ENCODE measurements at regions not wholly inside any gene's neighbourhood (a gene's known extent, or its start where the extent isn't known, plus 50 kb on each side); places are given as distances from the start of the nearest gene placed in this dataset.

GRCh38 chr2:111662771-111663470 is 221.1 kb downstream of the ANAPC1 start:
- H3K27ac Mint-ChIP-seq (ENCODE audit: unreplicated experiment) = no peak overlapping the region

DNA sequence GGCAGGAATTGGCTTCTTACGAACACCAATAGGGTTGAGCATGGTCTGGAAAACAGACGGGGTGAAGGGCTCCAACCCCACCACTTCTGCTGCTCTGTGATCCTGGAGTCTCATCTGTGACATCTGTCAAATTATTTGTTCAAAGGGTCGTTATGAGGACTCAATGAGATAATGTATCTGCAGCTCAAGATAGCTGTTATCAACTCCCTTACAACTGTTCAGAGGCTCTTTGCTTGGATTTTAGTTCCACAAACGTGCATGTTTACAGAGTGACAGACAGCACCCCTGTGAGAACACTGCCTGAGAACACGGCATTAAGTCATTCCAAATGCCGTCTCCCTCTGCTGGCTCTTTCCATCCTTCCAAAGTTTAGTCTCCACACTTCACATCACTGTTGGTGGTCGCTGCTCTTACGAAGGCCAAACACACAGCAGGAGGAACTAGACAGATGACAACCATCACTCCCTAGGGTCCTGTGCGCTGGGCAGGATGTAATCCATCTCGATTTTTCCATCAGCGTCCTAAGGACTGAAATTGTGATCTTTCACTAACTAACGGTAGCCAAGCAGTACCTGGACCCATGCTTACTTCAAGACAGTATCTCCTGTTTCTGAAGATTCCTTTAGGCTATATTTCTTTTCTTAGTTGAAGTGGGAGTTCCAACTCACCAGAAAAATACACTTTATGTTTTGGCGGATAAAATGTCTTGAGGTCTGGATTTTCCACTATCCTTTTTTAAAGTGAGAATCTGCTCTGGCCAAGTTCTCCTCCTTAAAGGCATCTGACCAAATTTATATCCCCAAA is 220.3 kb downstream of the ANAPC1 start:
- TF ChIP-seq CTCF (conservative IDR thresholded peaks at IDR 0.05) = no peak
- DNase-seq (ENCODE audit: low read depth, low spot score) = no peak
- H3K4me3 Mint-ChIP-seq = no peak overlapping the region
- no peak overlapping the region for H3K27ac Mint-ChIP-seq (ENCODE audit: unreplicated experiment)
- H3K27me3 Mint-ChIP-seq (ENCODE audit: low read depth) = no peaks in the 10 kb centered on the region
- H3K4me1 Mint-ChIP-seq = no peaks in the 10 kb centered on the region
- H3K36me3 Mint-ChIP-seq (ENCODE audit: low read depth) = peaks cover 4% of the 10 kb centered on the region
- H3K9me3 Mint-ChIP-seq = peaks cover 3% of the 10 kb centered on the region

More at GRCh38 chr2:111662771-111663470, 221.1 kb downstream of the ANAPC1 start:
- Mint-ChIP-seq H3K9me3 (no peaks in the 10 kb centered on the region), H3K4me3 (no peak overlapping the region), H3K36me3 (ENCODE audit: low read depth) (no peaks in the 10 kb centered on the region), H3K4me1 (no peaks in the 10 kb centered on the region), H3K27me3 (ENCODE audit: low read depth) (no peaks in the 10 kb centered on the region)
- no peak for TF ChIP-seq CTCF (conservative IDR thresholded peaks at IDR 0.05)
- no peak for DNase-seq (ENCODE audit: low read depth, low spot score)

DNA sequence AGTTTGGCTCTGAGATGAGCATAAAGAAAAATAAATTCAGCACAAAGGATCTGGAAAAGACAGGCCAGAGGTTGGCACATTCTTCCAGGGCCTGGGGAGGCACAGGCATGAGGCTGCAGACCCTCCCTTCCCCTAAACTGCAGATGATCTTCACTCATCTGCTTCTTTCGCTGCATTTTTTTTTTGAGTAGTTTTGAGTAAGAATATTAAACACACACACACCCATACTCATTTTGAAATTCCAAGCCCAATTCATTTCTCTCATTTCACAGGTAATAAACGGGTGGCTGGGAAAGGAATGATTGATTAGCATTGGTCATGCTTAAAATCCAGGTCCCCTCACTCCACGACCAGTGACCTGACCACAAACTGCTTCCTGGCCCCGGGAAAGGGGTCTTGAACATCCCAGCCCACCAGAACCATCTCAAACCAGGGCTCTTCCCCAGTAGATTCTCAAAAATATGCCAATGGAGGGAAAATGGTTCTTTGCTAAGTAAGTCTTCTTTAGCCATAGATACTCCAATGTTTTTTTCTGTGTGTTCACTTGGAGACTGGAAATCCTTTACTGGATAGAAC is 219.6 kb downstream of the ANAPC1 start:
- Mint-ChIP-seq H3K4me3 (no peak overlapping the region), H3K9me3 (peaks cover 6% of the 10 kb centered on the region), H3K36me3 (ENCODE audit: low read depth) (peaks cover 4% of the 10 kb centered on the region), H3K27me3 (ENCODE audit: low read depth) (no peaks in the 10 kb centered on the region), H3K4me1 (no peaks in the 10 kb centered on the region), H3K27ac (ENCODE audit: unreplicated experiment) (no peak overlapping the region)
- DNase-seq (ENCODE audit: low read depth, low spot score) = no peak
- no peak for TF ChIP-seq CTCF (conservative IDR thresholded peaks at IDR 0.05)

GRCh38 chr2:111665011-111665410 is 219.0 kb downstream of the ANAPC1 start:
- Mint-ChIP-seq H3K36me3 (ENCODE audit: low read depth) (peaks cover 4% of the 10 kb centered on the region), H3K4me3 (no peak overlapping the region), H3K9me3 (peaks cover 6% of the 10 kb centered on the region), H3K27ac (ENCODE audit: unreplicated experiment) (no peak overlapping the region), H3K27me3 (ENCODE audit: low read depth) (no peaks in the 10 kb centered on the region), H3K4me1 (peaks cover 1% of the 10 kb centered on the region)
- no peak for DNase-seq (ENCODE audit: low read depth, low spot score)
- no peak for TF ChIP-seq CTCF (conservative IDR thresholded peaks at IDR 0.05)

- no peak overlapping the region for H3K4me3 Mint-ChIP-seq
- peaks cover 6% of the 10 kb centered on the region for H3K9me3 Mint-ChIP-seq
- TF ChIP-seq CTCF (conservative IDR thresholded peaks at IDR 0.05) = no peak
- H3K4me1 Mint-ChIP-seq = peaks cover 6% of the 10 kb centered on the region
- no peaks in the 10 kb centered on the region for H3K27me3 Mint-ChIP-seq (ENCODE audit: low read depth)
- H3K36me3 Mint-ChIP-seq (ENCODE audit: low read depth) = peaks cover 4% of the 10 kb centered on the region
- H3K27ac Mint-ChIP-seq (ENCODE audit: unreplicated experiment) = no peak overlapping the region
- no peak for DNase-seq (ENCODE audit: low read depth, low spot score)
Measured at GRCh38 chr2:111665551-111666116, 218.4 kb downstream of the ANAPC1 start.

Data from neural crest cell (in vitro differentiated cells).